ENCODE measurements at regions not wholly inside any gene's neighbourhood (a gene's known extent, or its start where the extent isn't known, plus 50 kb on each side); places are given as distances from the start of the nearest gene placed in this dataset.
"Not testable (repeated sequence)": the region's sequence is repeated elsewhere in the genome, so short reads cannot be mapped to it uniquely, and the experiment has no call there.

GRCh38 chr6:145272246-145272645 is 463.1 kb downstream of the EPM2A start:
- no peak for DNase-seq (ENCODE audit: low read depth, low spot score)
- H3K36me3 ChIP-seq (ENCODE audit: control insufficient read depth, insufficient read depth, low read length), result no peaks in the 10 kb centered on the region
- H3K9me3 ChIP-seq (ENCODE audit: control insufficient read depth, insufficient read depth, low read length), result no peaks in the 10 kb centered on the region
- no peak overlapping the region for H3K27ac ChIP-seq (ENCODE audit: low read length)
- H3K27me3 ChIP-seq (ENCODE audit: control insufficient read depth, insufficient read depth, low read length), result no peaks in the 10 kb centered on the region
- H3K4me3 ChIP-seq (ENCODE audit: low read length), result no peak overlapping the region
- no peaks in the 10 kb centered on the region for H3K4me1 ChIP-seq (ENCODE audit: control insufficient read depth, insufficient read depth, low read length)
- WGBS (ENCODE audit: insufficient coverage, insufficient read length), result no CpG with 5 or more reads among the region's 1 CpG

- no CpG with 5 or more reads among the region's 1 CpG for WGBS (ENCODE audit: insufficient coverage, insufficient read length)
- DNase-seq (ENCODE audit: low read depth, low spot score), result no peak
These were observed 462.2 kb downstream of the EPM2A start for GRCh38 chr6:145273136-145273535.

GRCh38 chr6:145274083-145274482 is 461.2 kb downstream of the EPM2A start:
- Histone ChIP-seq H3K27me3 (ENCODE audit: control insufficient read depth, insufficient read depth, low read length) (no peaks in the 10 kb centered on the region), H3K27ac (ENCODE audit: low read length) (no peak overlapping the region), H3K9me3 (ENCODE audit: control insufficient read depth, insufficient read depth, low read length) (no peaks in the 10 kb centered on the region), H3K36me3 (ENCODE audit: control insufficient read depth, insufficient read depth, low read length) (no peaks in the 10 kb centered on the region), H3K4me1 (ENCODE audit: control insufficient read depth, insufficient read depth, low read length) (no peaks in the 10 kb centered on the region), H3K4me3 (ENCODE audit: low read length) (no peak overlapping the region)
- no peak for DNase-seq (ENCODE audit: low read depth, low spot score)
- WGBS (ENCODE audit: insufficient coverage, insufficient read length), result no CpG with 5 or more reads among the region's 1 CpG

More at GRCh38 chr6:145273136-145273535, 462.2 kb downstream of the EPM2A start:
- Histone ChIP-seq H3K9me3 (ENCODE audit: control insufficient read depth, insufficient read depth, low read length) (no peaks in the 10 kb centered on the region), H3K4me1 (ENCODE audit: control insufficient read depth, insufficient read depth, low read length) (no peaks in the 10 kb centered on the region), H3K27ac (ENCODE audit: low read length) (no peak overlapping the region), H3K36me3 (ENCODE audit: control insufficient read depth, insufficient read depth, low read length) (no peaks in the 10 kb centered on the region), H3K27me3 (ENCODE audit: control insufficient read depth, insufficient read depth, low read length) (no peaks in the 10 kb centered on the region), H3K4me3 (ENCODE audit: low read length) (no peak overlapping the region)

- DNase-seq (ENCODE audit: low read depth, low spot score), result no peak
- H3K27ac ChIP-seq (ENCODE audit: low read length), result no peak overlapping the region
- no peaks in the 10 kb centered on the region for H3K36me3 ChIP-seq (ENCODE audit: control insufficient read depth, insufficient read depth, low read length)
- no peaks in the 10 kb centered on the region for H3K4me1 ChIP-seq (ENCODE audit: control insufficient read depth, insufficient read depth, low read length)
- H3K27me3 ChIP-seq (ENCODE audit: control insufficient read depth, insufficient read depth, low read length), result no peaks in the 10 kb centered on the region
- H3K9me3 ChIP-seq (ENCODE audit: control insufficient read depth, insufficient read depth, low read length), result no peaks in the 10 kb centered on the region
- no CpG with 5 or more reads among the region's 6 CpGs for WGBS (ENCODE audit: insufficient coverage, insufficient read length)
- no peak overlapping the region for H3K4me3 ChIP-seq (ENCODE audit: low read length)
These were observed 460.3 kb downstream of the EPM2A start for GRCh38 chr6:145275019-145275418.

GRCh38 chr6:145275787-145276186 is 459.5 kb downstream of the EPM2A start:
- DNase-seq (ENCODE audit: low read depth, low spot score), result no peak
- Histone ChIP-seq H3K4me3 (ENCODE audit: low read length) (no peak overlapping the region), H3K27ac (ENCODE audit: low read length) (no peak overlapping the region), H3K27me3 (ENCODE audit: control insufficient read depth, insufficient read depth, low read length) (no peaks in the 10 kb centered on the region), H3K9me3 (ENCODE audit: control insufficient read depth, insufficient read depth, low read length) (no peaks in the 10 kb centered on the region), H3K36me3 (ENCODE audit: control insufficient read depth, insufficient read depth, low read length) (no peaks in the 10 kb centered on the region), H3K4me1 (ENCODE audit: control insufficient read depth, insufficient read depth, low read length) (no peaks in the 10 kb centered on the region)
- WGBS (ENCODE audit: insufficient coverage, insufficient read length), result no CpG with 5 or more reads among the region's 1 CpG

GRCh38 chr6:145276756-145277155 is 458.6 kb downstream of the EPM2A start:
- Histone ChIP-seq H3K9me3 (ENCODE audit: control insufficient read depth, insufficient read depth, low read length) (no peaks in the 10 kb centered on the region), H3K36me3 (ENCODE audit: control insufficient read depth, insufficient read depth, low read length) (no peaks in the 10 kb centered on the region), H3K27me3 (ENCODE audit: control insufficient read depth, insufficient read depth, low read length) (no peaks in the 10 kb centered on the region), H3K27ac (ENCODE audit: low read length) (no peak overlapping the region), H3K4me3 (ENCODE audit: low read length) (no peak overlapping the region), H3K4me1 (ENCODE audit: control insufficient read depth, insufficient read depth, low read length) (no peaks in the 10 kb centered on the region)
- DNase-seq (ENCODE audit: low read depth, low spot score), result no peak

- no CpG with 5 or more reads among the region's 4 CpGs for WGBS (ENCODE audit: insufficient coverage, insufficient read length)
- H3K4me1 ChIP-seq (ENCODE audit: control insufficient read depth, insufficient read depth, low read length), result no peaks in the 10 kb centered on the region
- no peak overlapping the region for H3K4me3 ChIP-seq (ENCODE audit: low read length)
- H3K27ac ChIP-seq (ENCODE audit: low read length), result no peak overlapping the region
- H3K27me3 ChIP-seq (ENCODE audit: control insufficient read depth, insufficient read depth, low read length), result no peaks in the 10 kb centered on the region
- H3K36me3 ChIP-seq (ENCODE audit: control insufficient read depth, insufficient read depth, low read length), result no peaks in the 10 kb centered on the region
- H3K9me3 ChIP-seq (ENCODE audit: control insufficient read depth, insufficient read depth, low read length), result no peaks in the 10 kb centered on the region
- DNase-seq (ENCODE audit: low read depth, low spot score), result no peak
These were observed 457.8 kb downstream of the EPM2A start for GRCh38 chr6:145277358-145278086.

GRCh38 chr6:145278163-145278807 is 457.0 kb downstream of the EPM2A start:
- H3K27me3 ChIP-seq (ENCODE audit: control insufficient read depth, insufficient read depth, low read length), result no peaks in the 10 kb centered on the region
- DNase-seq (ENCODE audit: low read depth, low spot score), result no peak
- H3K36me3 ChIP-seq (ENCODE audit: control insufficient read depth, insufficient read depth, low read length), result no peaks in the 10 kb centered on the region
- no peaks in the 10 kb centered on the region for H3K4me1 ChIP-seq (ENCODE audit: control insufficient read depth, insufficient read depth, low read length)
- no peaks in the 10 kb centered on the region for H3K9me3 ChIP-seq (ENCODE audit: control insufficient read depth, insufficient read depth, low read length)
- WGBS (ENCODE audit: insufficient coverage, insufficient read length), result no CpG with 5 or more reads among the region's 2 CpGs
- H3K27ac ChIP-seq (ENCODE audit: low read length), result no peak overlapping the region
- H3K4me3 ChIP-seq (ENCODE audit: low read length), result no peak overlapping the region

- Histone ChIP-seq H3K27ac (ENCODE audit: low read length) (no peak overlapping the region), H3K4me3 (ENCODE audit: low read length) (no peak overlapping the region), H3K9me3 (ENCODE audit: control insufficient read depth, insufficient read depth, low read length) (no peaks in the 10 kb centered on the region), H3K27me3 (ENCODE audit: control insufficient read depth, insufficient read depth, low read length) (no peaks in the 10 kb centered on the region), H3K36me3 (ENCODE audit: control insufficient read depth, insufficient read depth, low read length) (no peaks in the 10 kb centered on the region), H3K4me1 (ENCODE audit: control insufficient read depth, insufficient read depth, low read length) (no peaks in the 10 kb centered on the region)
- WGBS (ENCODE audit: insufficient coverage, insufficient read length), result no CpG with 5 or more reads among the region's 1 CpG
- DNase-seq (ENCODE audit: low read depth, low spot score), result no peak
These were observed 455.8 kb downstream of the EPM2A start for GRCh38 chr6:145279551-145279950.

GRCh38 chr6:145279993-145280392 is 455.3 kb downstream of the EPM2A start:
- Histone ChIP-seq H3K9me3 (ENCODE audit: control insufficient read depth, insufficient read depth, low read length) (no peaks in the 10 kb centered on the region), H3K4me3 (ENCODE audit: low read length) (no peak overlapping the region), H3K4me1 (ENCODE audit: control insufficient read depth, insufficient read depth, low read length) (no peaks in the 10 kb centered on the region), H3K36me3 (ENCODE audit: control insufficient read depth, insufficient read depth, low read length) (no peaks in the 10 kb centered on the region), H3K27ac (ENCODE audit: low read length) (no peak overlapping the region), H3K27me3 (ENCODE audit: control insufficient read depth, insufficient read depth, low read length) (no peaks in the 10 kb centered on the region)
- no CpG with 5 or more reads among the region's 2 CpGs for WGBS (ENCODE audit: insufficient coverage, insufficient read length)
- DNase-seq (ENCODE audit: low read depth, low spot score), result no peak

- not testable (repeated sequence) for H3K9me3 ChIP-seq (ENCODE audit: control insufficient read depth, insufficient read depth, low read length); H3K4me1 ChIP-seq (ENCODE audit: control insufficient read depth, insufficient read depth, low read length); H3K27ac ChIP-seq (ENCODE audit: low read length); H3K27me3 ChIP-seq (ENCODE audit: control insufficient read depth, insufficient read depth, low read length); H3K4me3 ChIP-seq (ENCODE audit: low read length); H3K36me3 ChIP-seq (ENCODE audit: control insufficient read depth, insufficient read depth, low read length); DNase-seq (ENCODE audit: low read depth, low spot score)
- no CpG with 5 or more reads among the region's 6 CpGs for WGBS (ENCODE audit: insufficient coverage, insufficient read length)
These were observed 452.1 kb downstream of the EPM2A start for GRCh38 chr6:145283209-145283608.

Data from iPS DF 6.9 (cell line).